ENCODE measurements at regions not wholly inside any gene's neighbourhood (a gene's known extent, or its start where the extent isn't known, plus 50 kb on each side); places are given as distances from the start of the nearest gene placed in this dataset.

DNA sequence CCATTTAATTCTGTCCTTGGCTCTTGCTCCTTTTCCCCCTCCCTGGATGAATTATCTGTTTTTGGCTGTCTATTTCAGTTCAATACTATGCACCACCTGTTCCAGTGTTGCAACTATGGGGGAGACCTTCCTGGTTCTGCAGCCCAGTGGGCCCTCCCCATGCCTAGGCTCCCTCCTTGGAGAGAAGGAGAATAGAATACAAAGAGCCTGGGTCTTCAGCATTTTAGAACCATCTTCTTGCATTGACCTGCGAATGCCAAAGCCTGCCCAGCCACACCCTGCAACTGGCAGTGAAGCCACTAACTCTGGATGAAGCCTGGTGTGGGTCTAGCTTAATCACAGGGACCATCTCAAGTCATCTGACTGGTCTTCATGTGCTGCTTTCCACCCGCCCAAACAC is 207.1 kb downstream of the HERPUD2 start:
- Histone ChIP-seq H3K9me3 (ENCODE audit: severe bottlenecking) (no peaks in the 10 kb centered on the region), H3K4me3 (ENCODE audit: severe bottlenecking) (no peak overlapping the region), H3K27ac (ENCODE audit: poor library complexity, severe bottlenecking) (no peak overlapping the region), H3K4me1 (ENCODE audit: insufficient read depth, poor library complexity, severe bottlenecking) (no peaks in the 10 kb centered on the region), H3K27me3 (ENCODE audit: insufficient read depth, poor library complexity, severe bottlenecking) (peaks cover 19% of the 10 kb centered on the region), H3K36me3 (ENCODE audit: low read depth) (no peaks in the 10 kb centered on the region)
- ATAC-seq (ENCODE audit: low read depth) (no peak), DNase-seq (ENCODE audit: low spot score) (no peak)
- TF ChIP-seq CTCF (IDR thresholded peaks at IDR 0.05; ENCODE audit: poor library complexity, severe bottlenecking) = no peak

GRCh38 chr7:35487402-35487801 is 207.5 kb downstream of the HERPUD2 start:
- no peak for TF ChIP-seq CTCF (IDR thresholded peaks at IDR 0.05; ENCODE audit: poor library complexity, severe bottlenecking)
- H3K4me3 ChIP-seq (ENCODE audit: severe bottlenecking) = no peak overlapping the region
- no peaks in the 10 kb centered on the region for H3K9me3 ChIP-seq (ENCODE audit: severe bottlenecking)
- no peaks in the 10 kb centered on the region for H3K36me3 ChIP-seq (ENCODE audit: low read depth)
- H3K4me1 ChIP-seq (ENCODE audit: insufficient read depth, poor library complexity, severe bottlenecking) = no peaks in the 10 kb centered on the region
- ATAC-seq (ENCODE audit: low read depth) (no peak), DNase-seq (ENCODE audit: low spot score) (no peak)
- peaks cover 19% of the 10 kb centered on the region for H3K27me3 ChIP-seq (ENCODE audit: insufficient read depth, poor library complexity, severe bottlenecking)
- H3K27ac ChIP-seq (ENCODE audit: poor library complexity, severe bottlenecking) = no peak overlapping the region

DNA sequence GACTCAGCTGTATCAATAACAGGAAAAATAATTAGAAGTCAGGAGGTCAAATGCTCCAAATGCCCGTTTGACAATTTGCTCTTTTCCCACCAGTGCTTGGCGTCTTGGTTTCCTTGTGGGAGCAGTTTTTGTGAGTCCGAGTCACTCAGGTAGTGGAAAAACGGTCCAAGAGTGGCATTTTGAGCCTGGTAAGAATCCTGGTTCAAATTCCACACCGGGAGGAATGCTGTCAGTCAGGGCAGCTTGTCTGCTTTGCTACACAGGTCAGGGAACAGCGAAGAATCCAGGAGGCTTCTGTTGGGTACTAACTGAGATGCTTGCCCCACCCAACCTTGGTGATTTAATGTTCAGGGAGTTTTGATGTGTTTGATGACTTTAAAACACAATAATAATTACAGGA is 209.5 kb downstream of the HERPUD2 start:
- Histone ChIP-seq H3K9me3 (ENCODE audit: severe bottlenecking) (no peaks in the 10 kb centered on the region), H3K27me3 (ENCODE audit: insufficient read depth, poor library complexity, severe bottlenecking) (peaks cover 11% of the 10 kb centered on the region), H3K36me3 (ENCODE audit: low read depth) (no peaks in the 10 kb centered on the region), H3K4me3 (ENCODE audit: severe bottlenecking) (no peak overlapping the region), H3K4me1 (ENCODE audit: insufficient read depth, poor library complexity, severe bottlenecking) (no peaks in the 10 kb centered on the region), H3K27ac (ENCODE audit: poor library complexity, severe bottlenecking) (no peak overlapping the region)
- no peak for DNase-seq (ENCODE audit: low spot score)
- no peak for ATAC-seq (ENCODE audit: low read depth)
- no peak for TF ChIP-seq CTCF (IDR thresholded peaks at IDR 0.05; ENCODE audit: poor library complexity, severe bottlenecking)

DNA sequence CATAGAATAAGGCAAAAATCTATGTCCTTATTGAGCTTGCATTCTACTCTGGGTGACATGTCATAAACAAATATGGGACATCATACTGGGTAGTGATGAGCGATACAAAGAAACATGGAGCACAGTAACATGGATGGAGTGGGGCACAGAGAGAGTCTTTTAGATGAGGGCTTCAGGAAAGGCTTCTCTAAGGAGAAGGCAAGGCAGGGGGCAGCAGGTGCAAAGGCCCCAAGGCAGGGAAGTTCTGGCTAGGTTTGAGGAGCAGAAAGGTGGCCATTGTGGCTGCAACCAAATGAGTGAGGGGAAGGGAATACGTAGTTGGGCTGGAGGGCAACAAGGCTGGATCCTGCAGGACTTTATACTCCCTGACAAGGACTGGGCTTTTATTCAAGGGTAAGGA is 211.4 kb downstream of the HERPUD2 start:
- TF ChIP-seq CTCF (IDR thresholded peaks at IDR 0.05; ENCODE audit: poor library complexity, severe bottlenecking) = no peak
- DNase-seq (ENCODE audit: low spot score) (no peak), ATAC-seq (ENCODE audit: low read depth) (no peak)
- Histone ChIP-seq H3K27me3 (ENCODE audit: insufficient read depth, poor library complexity, severe bottlenecking) (peaks cover 11% of the 10 kb centered on the region), H3K4me1 (ENCODE audit: insufficient read depth, poor library complexity, severe bottlenecking) (no peaks in the 10 kb centered on the region), H3K36me3 (ENCODE audit: low read depth) (no peaks in the 10 kb centered on the region), H3K9me3 (ENCODE audit: severe bottlenecking) (no peaks in the 10 kb centered on the region), H3K4me3 (ENCODE audit: severe bottlenecking) (no peak overlapping the region), H3K27ac (ENCODE audit: poor library complexity, severe bottlenecking) (no peak overlapping the region)

DNA sequence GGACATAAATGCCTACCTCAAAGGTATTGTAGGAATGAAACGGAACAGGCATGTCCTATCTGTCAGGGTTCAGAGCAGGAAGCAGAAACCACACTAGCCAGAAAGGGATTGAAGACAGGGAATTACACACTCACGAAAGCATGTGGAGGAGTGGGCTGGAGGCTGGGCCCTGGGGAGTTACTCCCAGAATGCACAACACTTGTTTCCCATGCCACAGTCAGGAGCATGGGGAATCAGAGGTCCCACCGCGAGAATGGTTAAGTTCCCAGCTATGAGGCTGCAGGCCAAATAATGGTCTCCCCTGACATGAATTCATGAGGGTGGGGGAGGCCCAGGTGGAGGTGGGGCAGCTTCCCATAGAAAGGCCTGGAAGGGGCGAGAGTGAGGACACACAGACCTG is 212.7 kb downstream of the HERPUD2 start:
- no peak for TF ChIP-seq CTCF (IDR thresholded peaks at IDR 0.05; ENCODE audit: poor library complexity, severe bottlenecking)
- Histone ChIP-seq H3K27ac (ENCODE audit: poor library complexity, severe bottlenecking) (no peak overlapping the region), H3K36me3 (ENCODE audit: low read depth) (no peaks in the 10 kb centered on the region), H3K27me3 (ENCODE audit: insufficient read depth, poor library complexity, severe bottlenecking) (peaks cover 11% of the 10 kb centered on the region), H3K4me3 (ENCODE audit: severe bottlenecking) (no peak overlapping the region), H3K4me1 (ENCODE audit: insufficient read depth, poor library complexity, severe bottlenecking) (no peaks in the 10 kb centered on the region), H3K9me3 (ENCODE audit: severe bottlenecking) (no peaks in the 10 kb centered on the region)
- DNase-seq (ENCODE audit: low spot score) = no peak
- ATAC-seq (ENCODE audit: low read depth) = no peak
